GM20000 (cell line): ENCODE measurements at regions not wholly inside any gene's neighbourhood (a gene's known extent, or its start where the extent isn't known, plus 50 kb on each side); places are given as distances from the start of the nearest gene placed in this dataset.
"Not testable (repeated sequence)": the region's sequence is repeated elsewhere in the genome, so short reads cannot be mapped to it uniquely, and the experiment has no call there.

Experiments
- DNase-seq: peaks from one replicate; pipeline ENCODE4 v3.0.0; 2012; ENCODE audit warnings: low spot score
- TF ChIP-seq, protein P1 (sequence below): IDR thresholded peaks from 2 replicates; pipeline ENCODE4 v1.5.1; 2012; ENCODE audit warnings: mild to moderate bottlenecking, control low read depth; ENCODE audit errors: extremely low read depth, missing control alignments

DNA sequence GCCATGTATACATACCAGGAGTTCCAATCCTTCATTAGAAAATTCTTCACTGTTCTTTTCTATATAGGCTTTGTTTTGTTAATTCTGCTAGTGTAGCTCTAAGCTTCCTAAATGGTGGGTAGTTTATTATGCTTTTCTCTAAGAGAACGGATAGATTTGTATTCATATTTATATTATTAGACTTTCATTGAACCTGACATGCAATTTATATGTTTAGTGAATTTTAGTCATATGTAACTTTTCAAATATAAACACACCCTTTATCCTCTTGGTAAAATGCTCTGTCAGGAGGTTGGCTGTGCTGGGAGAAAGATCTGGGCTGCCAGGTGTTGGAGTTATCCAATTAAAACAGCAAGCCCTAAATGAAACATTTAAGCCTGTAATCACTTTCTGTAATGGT, 369.7 kb upstream of the RGS18 start:
- DNase-seq: no peak
- TF ChIP-seq, protein P1, sequence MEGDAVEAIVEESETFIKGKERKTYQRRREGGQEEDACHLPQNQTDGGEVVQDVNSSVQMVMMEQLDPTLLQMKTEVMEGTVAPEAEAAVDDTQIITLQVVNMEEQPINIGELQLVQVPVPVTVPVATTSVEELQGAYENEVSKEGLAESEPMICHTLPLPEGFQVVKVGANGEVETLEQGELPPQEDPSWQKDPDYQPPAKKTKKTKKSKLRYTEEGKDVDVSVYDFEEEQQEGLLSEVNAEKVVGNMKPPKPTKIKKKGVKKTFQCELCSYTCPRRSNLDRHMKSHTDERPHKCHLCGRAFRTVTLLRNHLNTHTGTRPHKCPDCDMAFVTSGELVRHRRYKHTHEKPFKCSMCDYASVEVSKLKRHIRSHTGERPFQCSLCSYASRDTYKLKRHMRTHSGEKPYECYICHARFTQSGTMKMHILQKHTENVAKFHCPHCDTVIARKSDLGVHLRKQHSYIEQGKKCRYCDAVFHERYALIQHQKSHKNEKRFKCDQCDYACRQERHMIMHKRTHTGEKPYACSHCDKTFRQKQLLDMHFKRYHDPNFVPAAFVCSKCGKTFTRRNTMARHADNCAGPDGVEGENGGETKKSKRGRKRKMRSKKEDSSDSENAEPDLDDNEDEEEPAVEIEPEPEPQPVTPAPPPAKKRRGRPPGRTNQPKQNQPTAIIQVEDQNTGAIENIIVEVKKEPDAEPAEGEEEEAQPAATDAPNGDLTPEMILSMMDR: no peak

DNA sequence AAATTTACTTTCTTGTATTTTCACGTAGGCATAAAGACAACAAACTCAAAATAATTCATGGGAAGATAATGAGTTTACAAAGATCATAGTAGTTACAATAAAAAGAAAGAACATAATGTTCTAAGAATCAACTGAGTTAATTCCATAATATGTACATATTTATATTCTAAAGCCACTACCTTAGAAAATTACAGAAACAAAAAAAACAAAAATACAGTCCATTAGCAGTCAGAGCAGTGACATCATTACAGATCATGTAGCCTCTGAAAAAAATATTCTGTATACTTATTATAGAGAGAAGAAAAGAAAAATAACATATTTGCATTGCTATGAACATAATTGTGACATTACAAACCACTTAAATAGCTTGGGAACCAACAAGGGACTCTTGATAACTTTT, 360.1 kb upstream of the RGS18 start:
- no peak for DNase-seq

DNA sequence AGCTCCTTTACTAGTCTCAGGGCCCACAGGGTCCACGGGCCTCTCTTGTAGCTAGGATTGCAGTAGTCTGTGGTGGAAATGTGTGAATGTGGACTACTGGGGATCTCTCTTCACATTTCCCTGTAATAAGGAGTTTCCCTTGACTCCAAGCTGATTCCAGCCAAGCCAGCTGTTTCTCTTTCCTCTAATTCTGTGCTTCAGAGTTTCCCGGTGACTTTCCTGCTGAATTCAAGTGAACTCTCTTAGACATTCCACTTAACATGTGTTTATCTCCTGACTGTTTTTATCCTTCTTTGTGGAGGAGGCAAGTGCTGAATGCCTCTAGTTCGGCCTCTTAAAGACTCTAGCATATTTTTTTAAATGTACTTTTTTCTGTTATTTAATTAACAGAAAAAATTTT, 354.0 kb upstream of the RGS18 start:
- DNase-seq: no peak
- TF ChIP-seq, protein P1: no peak

More for the DNA sequence above, 360.1 kb upstream of the RGS18 start:
- TF ChIP-seq, protein P1: no peak

DNA sequence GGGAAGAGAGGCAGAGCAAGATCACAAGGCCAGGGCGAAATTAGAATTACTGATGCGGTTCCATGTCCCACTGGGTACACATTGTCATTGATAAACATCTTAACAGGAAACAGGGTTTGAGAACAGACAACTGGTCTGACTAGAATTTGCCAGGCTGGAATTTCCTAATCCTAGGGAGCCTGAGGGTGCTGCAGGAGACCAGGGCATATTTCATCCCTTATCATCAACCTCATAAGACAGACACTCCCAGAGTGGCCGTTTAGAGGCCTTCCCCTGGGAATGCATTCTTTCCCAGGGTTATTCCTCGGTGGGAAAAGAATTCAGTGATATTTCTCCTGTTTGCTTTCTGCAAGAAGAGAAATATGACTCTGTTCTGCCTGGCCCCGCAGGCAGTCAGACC, 344.7 kb upstream of the RGS18 start:
- not testable (repeated sequence) for DNase-seq

DNA sequence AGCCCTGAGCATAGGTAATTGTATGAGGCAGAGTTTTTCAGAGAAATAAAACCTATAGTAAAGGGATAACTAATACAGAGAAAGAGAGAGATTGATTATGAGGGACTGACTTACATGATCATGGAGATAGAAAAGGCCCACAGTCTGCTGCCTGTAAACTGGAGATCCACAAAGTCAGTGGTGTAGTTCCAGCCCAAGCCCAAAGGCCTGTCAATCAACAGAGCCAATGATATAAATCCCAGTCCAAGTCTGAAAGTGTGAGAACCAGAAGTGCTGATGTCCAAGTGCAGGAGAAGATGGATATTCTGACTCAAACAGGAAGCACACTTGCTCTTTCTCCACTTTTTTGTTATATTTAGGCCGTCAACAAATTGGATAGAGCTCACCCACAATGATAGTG, 340.1 kb upstream of the RGS18 start:
- no peak for DNase-seq
- TF ChIP-seq, protein P1: no peak

DNA sequence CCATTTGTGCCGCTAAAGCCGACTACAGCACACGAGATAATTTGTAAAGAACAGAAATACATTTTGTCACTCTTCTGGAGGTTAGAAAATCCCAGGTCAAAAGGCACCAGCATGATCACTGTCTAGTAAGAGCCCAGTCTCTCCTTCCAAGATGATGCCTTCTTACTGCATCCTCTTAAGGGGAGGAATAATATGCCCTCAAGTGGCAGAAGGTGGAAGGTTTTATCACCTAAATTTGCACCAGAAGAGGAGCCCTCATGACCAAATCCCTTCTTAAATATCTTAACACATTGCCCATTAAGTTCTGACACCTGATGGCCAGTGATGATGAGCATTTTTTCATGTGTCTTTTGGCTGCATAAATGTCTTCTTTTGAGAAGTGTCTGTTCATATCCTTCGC, 326.7 kb upstream of the RGS18 start:
- DNase-seq: no peak
- TF ChIP-seq, protein P1: no peak

DNA sequence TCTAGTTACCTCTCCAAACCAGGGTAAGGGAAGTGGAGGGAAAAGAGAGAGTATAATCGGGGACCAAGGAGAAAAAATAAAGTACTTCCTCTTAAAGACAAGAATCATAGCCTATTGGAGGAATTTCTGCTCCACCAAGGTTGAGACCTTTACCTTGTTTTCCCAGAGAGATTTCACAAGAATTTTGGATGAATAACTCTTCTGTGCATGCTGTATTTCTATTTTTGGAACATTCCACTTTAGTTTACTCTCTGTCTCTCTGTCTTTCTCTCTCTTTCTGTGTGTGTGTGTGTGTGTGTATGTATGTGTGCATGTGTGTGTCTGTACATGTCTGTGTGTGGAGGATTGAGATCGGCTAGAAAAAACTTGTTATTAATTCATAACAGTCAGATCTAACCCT, 318.4 kb upstream of the RGS18 start:
- TF ChIP-seq, protein P1: no peak
- DNase-seq: no peak

DNA sequence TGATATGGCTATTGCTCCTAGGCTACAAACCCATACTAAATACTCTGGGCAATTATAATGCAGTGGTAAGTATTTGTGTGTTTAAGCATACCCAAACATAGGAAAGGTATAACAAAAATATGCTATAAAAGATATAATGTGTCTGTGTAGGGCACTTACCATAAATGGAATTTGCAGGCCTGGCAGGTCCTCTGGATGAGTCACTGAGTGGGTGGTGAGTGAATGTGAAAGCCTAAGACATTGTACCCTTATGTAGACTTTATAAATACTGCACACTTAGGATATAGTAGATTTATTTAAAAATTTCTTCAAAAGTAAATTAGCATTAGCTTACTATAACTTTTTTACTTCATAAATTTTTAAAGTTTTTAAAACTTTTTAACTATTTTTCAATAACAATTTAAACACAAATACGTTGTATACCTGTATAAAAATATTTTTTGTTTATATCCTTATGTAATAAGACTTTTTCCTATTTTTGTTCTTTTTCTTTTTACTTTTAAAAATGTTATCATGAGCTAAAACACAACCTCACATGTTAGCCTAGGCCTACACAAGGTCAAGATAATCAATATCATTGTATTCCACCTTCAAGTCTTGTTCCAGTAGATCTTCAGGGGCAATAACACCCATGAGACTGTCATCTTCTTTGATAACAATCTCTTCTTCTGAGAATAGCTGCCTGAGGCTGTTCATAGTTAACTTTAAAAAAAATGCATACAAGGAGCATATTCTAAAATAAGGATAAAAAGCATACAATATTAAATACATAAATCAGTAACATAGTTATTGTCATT, 306.3 kb upstream of the RGS18 start:
- no peak for DNase-seq

More for the DNA sequence above, 306.3 kb upstream of the RGS18 start:
- TF ChIP-seq, protein P1: no peak
